H9 (cell line): ENCODE measurements at regions not wholly inside any gene's neighbourhood (a gene's known extent, or its start where the extent isn't known, plus 50 kb on each side); places are given as distances from the start of the nearest gene placed in this dataset.

Experiments
- DNase-seq: peaks from one replicate; pipeline ENCODE4 v3.0.0-alpha.2; 2017
- H2AFZ ChIP-seq: one replicate; pipeline ENCODE4 v1.6.1; 2013; ENCODE audit warnings: mild to moderate bottlenecking, low read length, control low read depth, moderate library complexity
- H2AK5ac ChIP-seq: 2 replicates; pipeline ENCODE4 v1.6.1; 2013; ENCODE audit warnings: low read length, control low read depth, mixed read lengths; ENCODE audit not compliant: insufficient read length
- H2BK120ac ChIP-seq: one replicate; pipeline ENCODE4 v1.6.1; 2013; ENCODE audit warnings: low read depth, mild to moderate bottlenecking, low read length, control low read depth, inconsistent platforms; ENCODE audit not compliant: poor library complexity, severe bottlenecking
- H2BK12ac ChIP-seq: 2 replicates; pipeline ENCODE4 v1.6.1; 2013; ENCODE audit warnings: low read length, control low read depth, mixed read lengths, low read depth; ENCODE audit not compliant: insufficient read length
- H2BK15ac ChIP-seq: 2 replicates; pipeline ENCODE4 v1.6.1; 2013; ENCODE audit warnings: low read depth, low read length, control low read depth
- H2BK20ac ChIP-seq: one replicate; pipeline ENCODE4 v1.6.1; 2013; ENCODE audit warnings: low read depth, mild to moderate bottlenecking, low read length, control low read depth, inconsistent platforms; ENCODE audit not compliant: poor library complexity, severe bottlenecking
- H2BK5ac ChIP-seq: 2 replicates; pipeline ENCODE4 v1.6.1; 2013; ENCODE audit warnings: low read length, control low read depth, mixed read lengths; ENCODE audit not compliant: insufficient read length
- H3K14ac ChIP-seq: 2 replicates; pipeline ENCODE4 v1.6.1; 2013; ENCODE audit warnings: low read length, control low read depth; ENCODE audit not compliant: insufficient read depth
- H3K18ac ChIP-seq: 2 replicates; pipeline ENCODE4 v1.6.1; 2013; ENCODE audit warnings: low read depth, mild to moderate bottlenecking, mixed read lengths, low read length, control low read depth; ENCODE audit not compliant: insufficient read length
- H3K23ac ChIP-seq: 2 replicates; pipeline ENCODE4 v1.6.1; 2013; ENCODE audit warnings: low read length, control low read depth, mixed read lengths, low read depth; ENCODE audit not compliant: insufficient read length
- H3K23me2 ChIP-seq: 2 replicates; pipeline ENCODE4 v1.6.1; 2013; ENCODE audit warnings: low read depth, mild to moderate bottlenecking, mixed read lengths, low read length, control low read depth; ENCODE audit not compliant: insufficient read length, poor library complexity, severe bottlenecking
- H3K27ac ChIP-seq: 2 replicates; pipeline ENCODE4 v1.5.1; 2013; ENCODE audit warnings: low read length, control low read depth, mixed read lengths, low read depth; ENCODE audit not compliant: insufficient read length
- H3K27me3 ChIP-seq: 2 replicates; pipeline ENCODE4 v1.6.1; 2013; ENCODE audit warnings: low read length, control low read depth, inconsistent platforms; ENCODE audit not compliant: insufficient read depth
- H3K4ac ChIP-seq: 2 replicates; pipeline ENCODE4 v1.6.1; 2013; ENCODE audit warnings: low read depth, mild to moderate bottlenecking, control low read depth, inconsistent platforms, low read length, moderate library complexity
- H3K4me1 ChIP-seq: 2 replicates; pipeline ENCODE4 v1.6.1; 2013; ENCODE audit warnings: low read length, control low read depth, inconsistent platforms; ENCODE audit not compliant: insufficient read depth
- H3K4me2 ChIP-seq: 2 replicates; pipeline ENCODE4 v1.6.1; 2013; ENCODE audit warnings: low read length, control low read depth, mixed read lengths; ENCODE audit not compliant: insufficient read length, insufficient read depth
- H3K56ac ChIP-seq: 2 replicates; pipeline ENCODE4 v1.6.1; 2013; ENCODE audit warnings: low read depth, mild to moderate bottlenecking, mixed read lengths, low read length, control low read depth; ENCODE audit not compliant: insufficient read length
- H3K79me1 ChIP-seq: 2 replicates; pipeline ENCODE4 v1.6.1; 2013; ENCODE audit warnings: low read depth, mild to moderate bottlenecking, moderate library complexity, low read length, control low read depth, inconsistent platforms; ENCODE audit not compliant: insufficient read depth, poor library complexity, severe bottlenecking
- H3K79me2 ChIP-seq: 2 replicates; pipeline ENCODE4 v1.6.1; 2013; ENCODE audit warnings: low read length, control low read depth, inconsistent platforms; ENCODE audit not compliant: insufficient read depth
- H3K9ac ChIP-seq: 2 replicates; pipeline ENCODE4 v1.6.1; 2013; ENCODE audit warnings: low read length, control low read depth, mixed read lengths; ENCODE audit not compliant: insufficient read length; ENCODE audit errors: extremely low read depth
- H3K9me3 ChIP-seq: one replicate; pipeline ENCODE4 v1.6.1; 2013; ENCODE audit warnings: low read depth, low read length, inconsistent platforms; ENCODE audit not compliant: control insufficient read depth
- H3T11ph ChIP-seq: one replicate; pipeline ENCODE4 v1.6.1; 2013; ENCODE audit warnings: mild to moderate bottlenecking, low read length, control low read depth, inconsistent platforms
- H4K20me1 ChIP-seq: one replicate; pipeline ENCODE4 v1.6.1; 2013; ENCODE audit not compliant: control insufficient read depth, insufficient read length, insufficient read depth
- H4K5ac ChIP-seq: 2 replicates; pipeline ENCODE4 v1.6.1; 2013; ENCODE audit warnings: low read depth, mild to moderate bottlenecking, mixed read lengths, low read length, control low read depth; ENCODE audit not compliant: insufficient read length
- H4K8ac ChIP-seq: replicated peaks from 2 replicates; pipeline ENCODE4 v1.6.1; 2013; ENCODE audit warnings: low read length, control low read depth, mixed read lengths, low read depth; ENCODE audit not compliant: insufficient read length
- H4K91ac ChIP-seq: 2 replicates; pipeline ENCODE4 v1.6.1; 2013; ENCODE audit warnings: low read depth, mild to moderate bottlenecking, moderate library complexity, mixed read lengths, low read length, control low read depth; ENCODE audit not compliant: insufficient read length
- H3K27ac Mint-ChIP-seq, 3 experiments: 2 replicates in 2 of 3; 3 replicates in 1 of 3; pipeline ENCODE4 v1.8.0; 2020 to 2021; ENCODE audit warnings: mixed read lengths in 3 of 3, mild to moderate bottlenecking in 1 of 3, moderate library complexity in 1 of 3
- H3K27me3 Mint-ChIP-seq: 2 replicates; pipeline ENCODE4 v1.8.0; 2021; ENCODE audit warnings: low read depth, mild to moderate bottlenecking, moderate library complexity, mixed read lengths
- H3K36me3 Mint-ChIP-seq, 3 experiments: 2 replicates in 2 of 3; 3 replicates in 1 of 3; pipeline ENCODE4 v1.8.0; 2020 to 2021; ENCODE audit warnings: low read depth in 3 of 3, mixed read lengths in 3 of 3; ENCODE audit not compliant: insufficient read depth in 1 of 3
- H3K4me1 Mint-ChIP-seq, 2 experiments: 2 replicates each; pipeline ENCODE4 v1.8.0; 2020; ENCODE audit warnings: mixed read lengths in 2 of 2
- H3K4me3 Mint-ChIP-seq, 2 experiments: 2 replicates in 1 of 2; 3 replicates in 1 of 2; pipeline ENCODE4 v1.8.0; 2020 to 2021; ENCODE audit warnings: mild to moderate bottlenecking in 2 of 2, mixed read lengths in 2 of 2, moderate library complexity in 1 of 2
- H3K9me3 Mint-ChIP-seq, 2 experiments: 2 replicates in 1 of 2; 3 replicates in 1 of 2; pipeline ENCODE4 v1.8.0; 2020; ENCODE audit warnings: mild to moderate bottlenecking in 2 of 2, mixed read lengths in 2 of 2, moderate library complexity in 1 of 2
- WGBS: extraction: QIAGEN DNeasy Blood & Tissue Kit; methylation state at CpG from one replicate; pipeline ENCODE4 v1.1.7; 2013; ENCODE audit warnings: missing lambda C conversion rate, low lambda C conversion rate, mixed read lengths; ENCODE audit not compliant: insufficient read length; ENCODE audit errors: extremely low coverage; 5-methylcytosine and 5-hydroxymethylcytosine counted together
- TF ChIP-seq, protein P1 (sequence below): fragments of 200-600 bp; sonication (generic); conservative IDR thresholded peaks from 3 replicates; pipeline ENCODE4 v1.8.0; 2021; ENCODE audit warnings: antibody characterized with exemption, mild to moderate bottlenecking

DNA sequence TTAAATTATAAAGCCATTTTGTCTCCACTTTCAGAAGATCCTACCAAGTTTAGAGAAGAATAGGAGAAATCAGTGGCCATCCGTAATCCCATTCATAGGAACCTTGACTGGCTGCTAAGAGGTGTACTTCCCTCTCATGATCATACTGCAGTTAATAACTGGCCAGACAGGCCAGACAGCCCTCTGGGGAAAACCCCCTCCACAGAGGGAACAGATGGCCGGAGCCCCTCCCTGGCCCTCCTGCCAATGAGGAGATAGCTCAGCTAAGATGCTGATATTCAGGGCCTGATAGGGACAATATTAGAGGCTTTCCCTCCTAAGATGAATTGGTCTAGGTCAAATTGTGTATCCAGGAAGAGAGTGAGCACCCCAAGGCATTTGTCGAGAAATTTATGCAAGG, 200.0 kb upstream of the MAOA start:
- no peak overlapping the region for H2BK120ac ChIP-seq
- no peak overlapping the region for H2BK15ac ChIP-seq
- H3K4me2 ChIP-seq, result no peak overlapping the region
- TF ChIP-seq, protein P1, sequence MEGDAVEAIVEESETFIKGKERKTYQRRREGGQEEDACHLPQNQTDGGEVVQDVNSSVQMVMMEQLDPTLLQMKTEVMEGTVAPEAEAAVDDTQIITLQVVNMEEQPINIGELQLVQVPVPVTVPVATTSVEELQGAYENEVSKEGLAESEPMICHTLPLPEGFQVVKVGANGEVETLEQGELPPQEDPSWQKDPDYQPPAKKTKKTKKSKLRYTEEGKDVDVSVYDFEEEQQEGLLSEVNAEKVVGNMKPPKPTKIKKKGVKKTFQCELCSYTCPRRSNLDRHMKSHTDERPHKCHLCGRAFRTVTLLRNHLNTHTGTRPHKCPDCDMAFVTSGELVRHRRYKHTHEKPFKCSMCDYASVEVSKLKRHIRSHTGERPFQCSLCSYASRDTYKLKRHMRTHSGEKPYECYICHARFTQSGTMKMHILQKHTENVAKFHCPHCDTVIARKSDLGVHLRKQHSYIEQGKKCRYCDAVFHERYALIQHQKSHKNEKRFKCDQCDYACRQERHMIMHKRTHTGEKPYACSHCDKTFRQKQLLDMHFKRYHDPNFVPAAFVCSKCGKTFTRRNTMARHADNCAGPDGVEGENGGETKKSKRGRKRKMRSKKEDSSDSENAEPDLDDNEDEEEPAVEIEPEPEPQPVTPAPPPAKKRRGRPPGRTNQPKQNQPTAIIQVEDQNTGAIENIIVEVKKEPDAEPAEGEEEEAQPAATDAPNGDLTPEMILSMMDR, result no peak
- H3K23me2 ChIP-seq, result no peaks in the 10 kb centered on the region
- H3K14ac ChIP-seq, result no peak overlapping the region
- no peaks in the 10 kb centered on the region; the same call in 1 of the 2 replicates for H3K4me1 ChIP-seq
- no CpG with 5 or more reads among the region's 3 CpGs for WGBS
- H3K79me2 ChIP-seq, result no peaks in the 10 kb centered on the region
- peaks cover 40 to 41% of the 10 kb centered on the region in 2 experiments for H3K4me1 Mint-ChIP-seq
- H3K18ac ChIP-seq, result no peak overlapping the region
- no peak overlapping the region for H2BK20ac ChIP-seq
- DNase-seq, result no peak
- H4K91ac ChIP-seq, result no peak overlapping the region
- no peak overlapping the region for H3K4me3 Mint-ChIP-seq
- H3K23ac ChIP-seq, result no peak overlapping the region
- H2BK12ac ChIP-seq, result no peak overlapping the region
- peaks cover 25 to 40% (median 28%) of the 10 kb centered on the region in 3 experiments for H3K36me3 Mint-ChIP-seq
- no peak overlapping the region for H3K27ac ChIP-seq
- peaks cover 37 to 77% of the 10 kb centered on the region in 2 experiments for H3K9me3 Mint-ChIP-seq
- H3T11ph ChIP-seq, result no peak overlapping the region
- H3K27me3 Mint-ChIP-seq, result peaks cover 4% of the 10 kb centered on the region; the same call in 1 of the 2 replicates
- no peak overlapping the region for H4K8ac ChIP-seq
- H4K20me1 ChIP-seq, result no peaks in the 10 kb centered on the region
- no peaks in the 10 kb centered on the region for H3K27me3 ChIP-seq
- no peak overlapping the region for H2AFZ ChIP-seq
- H3K4ac ChIP-seq, result no peak overlapping the region
- H3K9me3 ChIP-seq, result peaks cover 22% of the 10 kb centered on the region
- no peak overlapping the region for H3K9ac ChIP-seq
- no peak overlapping the region for H3K27ac Mint-ChIP-seq
- no peak overlapping the region for H2BK5ac ChIP-seq
- H4K5ac ChIP-seq, result no peak overlapping the region
- H3K56ac ChIP-seq, result no peak overlapping the region
- H2AK5ac ChIP-seq, result no peak overlapping the region
- H3K79me1 ChIP-seq, result no peaks in the 10 kb centered on the region
